Hepatocyte (in vitro differentiated cells): ENCODE measurements at regions not wholly inside any gene's neighbourhood (a gene's known extent, or its start where the extent isn't known, plus 50 kb on each side); places are given as distances from the start of the nearest gene placed in this dataset.

ENCODE experiments used
- EZH2 ChIP-seq: fragments of 200-600 bp; sonication (generic); IDR thresholded peaks from 2 replicates; pipeline ENCODE4 v1.6.1; 2016; ENCODE audit warnings: antibody characterized with exemption, mild to moderate bottlenecking, borderline replicate concordance
- EZH2phosphoT487 ChIP-seq: fragments of 200-600 bp; sonication (generic); IDR thresholded peaks from one replicate; pipeline ENCODE4 v1.6.1; 2018; ENCODE audit warnings: antibody characterized with exemption, mild to moderate bottlenecking, low read depth, moderate library complexity; ENCODE audit not compliant: unreplicated experiment, severe bottlenecking
- TF ChIP-seq, protein P1 (sequence below): fragments of 200-600 bp; sonication (generic); IDR thresholded peaks from 2 replicates; pipeline ENCODE4 v1.5.1; 2016; ENCODE audit warnings: antibody characterized with exemption, mild to moderate bottlenecking; ENCODE audit not compliant: poor library complexity

DNA sequence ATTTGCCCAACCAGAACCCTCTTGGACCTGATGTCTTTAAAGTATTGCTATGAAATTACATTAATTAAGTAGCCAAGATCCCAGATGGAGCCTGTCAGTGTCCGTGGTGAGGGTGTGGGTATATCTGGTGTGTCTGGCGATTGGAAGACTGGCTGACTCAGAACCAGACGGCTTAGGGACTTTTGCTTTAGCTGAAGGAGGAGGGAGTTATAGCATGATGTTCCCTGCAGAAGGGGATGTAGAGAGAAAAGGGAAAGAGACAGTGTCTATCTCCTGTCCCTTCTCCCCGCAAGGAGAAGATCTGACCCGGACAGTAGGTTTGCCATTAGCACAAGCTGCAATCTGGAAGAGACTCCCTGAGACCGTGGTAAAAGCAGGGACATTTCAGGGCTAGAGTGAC is 60.6 kb downstream of the POU3F3 start:
- TF ChIP-seq, protein P1, sequence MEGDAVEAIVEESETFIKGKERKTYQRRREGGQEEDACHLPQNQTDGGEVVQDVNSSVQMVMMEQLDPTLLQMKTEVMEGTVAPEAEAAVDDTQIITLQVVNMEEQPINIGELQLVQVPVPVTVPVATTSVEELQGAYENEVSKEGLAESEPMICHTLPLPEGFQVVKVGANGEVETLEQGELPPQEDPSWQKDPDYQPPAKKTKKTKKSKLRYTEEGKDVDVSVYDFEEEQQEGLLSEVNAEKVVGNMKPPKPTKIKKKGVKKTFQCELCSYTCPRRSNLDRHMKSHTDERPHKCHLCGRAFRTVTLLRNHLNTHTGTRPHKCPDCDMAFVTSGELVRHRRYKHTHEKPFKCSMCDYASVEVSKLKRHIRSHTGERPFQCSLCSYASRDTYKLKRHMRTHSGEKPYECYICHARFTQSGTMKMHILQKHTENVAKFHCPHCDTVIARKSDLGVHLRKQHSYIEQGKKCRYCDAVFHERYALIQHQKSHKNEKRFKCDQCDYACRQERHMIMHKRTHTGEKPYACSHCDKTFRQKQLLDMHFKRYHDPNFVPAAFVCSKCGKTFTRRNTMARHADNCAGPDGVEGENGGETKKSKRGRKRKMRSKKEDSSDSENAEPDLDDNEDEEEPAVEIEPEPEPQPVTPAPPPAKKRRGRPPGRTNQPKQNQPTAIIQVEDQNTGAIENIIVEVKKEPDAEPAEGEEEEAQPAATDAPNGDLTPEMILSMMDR = no peak
- TF ChIP-seq EZH2 (no peak), EZH2phosphoT487 (no peak)
